H9 (cell line): ENCODE measurements at regions not wholly inside any gene's neighbourhood (a gene's known extent, or its start where the extent isn't known, plus 50 kb on each side); places are given as distances from the start of the nearest gene placed in this dataset.
"Not testable (repeated sequence)": the region's sequence is repeated elsewhere in the genome, so short reads cannot be mapped to it uniquely, and the experiment has no call there.

ENCODE experiments used
- DNase-seq: peaks from one replicate; pipeline ENCODE4 v3.0.0-alpha.2; 2017
- H2AFZ ChIP-seq: one replicate; pipeline ENCODE4 v1.6.1; 2013; ENCODE audit warnings: mild to moderate bottlenecking, low read length, control low read depth, moderate library complexity
- H2AK5ac ChIP-seq: 2 replicates; pipeline ENCODE4 v1.6.1; 2013; ENCODE audit warnings: low read length, control low read depth, mixed read lengths; ENCODE audit not compliant: insufficient read length
- H2BK120ac ChIP-seq: one replicate; pipeline ENCODE4 v1.6.1; 2013; ENCODE audit warnings: low read depth, mild to moderate bottlenecking, low read length, control low read depth, inconsistent platforms; ENCODE audit not compliant: poor library complexity, severe bottlenecking
- H2BK12ac ChIP-seq: 2 replicates; pipeline ENCODE4 v1.6.1; 2013; ENCODE audit warnings: low read length, control low read depth, mixed read lengths, low read depth; ENCODE audit not compliant: insufficient read length
- H2BK15ac ChIP-seq: 2 replicates; pipeline ENCODE4 v1.6.1; 2013; ENCODE audit warnings: low read depth, low read length, control low read depth
- H2BK20ac ChIP-seq: one replicate; pipeline ENCODE4 v1.6.1; 2013; ENCODE audit warnings: low read depth, mild to moderate bottlenecking, low read length, control low read depth, inconsistent platforms; ENCODE audit not compliant: poor library complexity, severe bottlenecking
- H2BK5ac ChIP-seq: 2 replicates; pipeline ENCODE4 v1.6.1; 2013; ENCODE audit warnings: low read length, control low read depth, mixed read lengths; ENCODE audit not compliant: insufficient read length
- H3K14ac ChIP-seq: 2 replicates; pipeline ENCODE4 v1.6.1; 2013; ENCODE audit warnings: low read length, control low read depth; ENCODE audit not compliant: insufficient read depth
- H3K18ac ChIP-seq: 2 replicates; pipeline ENCODE4 v1.6.1; 2013; ENCODE audit warnings: low read depth, mild to moderate bottlenecking, mixed read lengths, low read length, control low read depth; ENCODE audit not compliant: insufficient read length
- H3K23ac ChIP-seq: 2 replicates; pipeline ENCODE4 v1.6.1; 2013; ENCODE audit warnings: low read length, control low read depth, mixed read lengths, low read depth; ENCODE audit not compliant: insufficient read length
- H3K23me2 ChIP-seq: 2 replicates; pipeline ENCODE4 v1.6.1; 2013; ENCODE audit warnings: low read depth, mild to moderate bottlenecking, mixed read lengths, low read length, control low read depth; ENCODE audit not compliant: insufficient read length, poor library complexity, severe bottlenecking
- H3K27ac ChIP-seq: 2 replicates; pipeline ENCODE4 v1.5.1; 2013; ENCODE audit warnings: low read length, control low read depth, mixed read lengths, low read depth; ENCODE audit not compliant: insufficient read length
- H3K27me3 ChIP-seq: 2 replicates; pipeline ENCODE4 v1.6.1; 2013; ENCODE audit warnings: low read length, control low read depth, inconsistent platforms; ENCODE audit not compliant: insufficient read depth
- H3K4ac ChIP-seq: 2 replicates; pipeline ENCODE4 v1.6.1; 2013; ENCODE audit warnings: low read depth, mild to moderate bottlenecking, control low read depth, inconsistent platforms, low read length, moderate library complexity
- H3K4me1 ChIP-seq: 2 replicates; pipeline ENCODE4 v1.6.1; 2013; ENCODE audit warnings: low read length, control low read depth, inconsistent platforms; ENCODE audit not compliant: insufficient read depth
- H3K4me2 ChIP-seq: 2 replicates; pipeline ENCODE4 v1.6.1; 2013; ENCODE audit warnings: low read length, control low read depth, mixed read lengths; ENCODE audit not compliant: insufficient read length, insufficient read depth
- H3K56ac ChIP-seq: 2 replicates; pipeline ENCODE4 v1.6.1; 2013; ENCODE audit warnings: low read depth, mild to moderate bottlenecking, mixed read lengths, low read length, control low read depth; ENCODE audit not compliant: insufficient read length
- H3K79me1 ChIP-seq: 2 replicates; pipeline ENCODE4 v1.6.1; 2013; ENCODE audit warnings: low read depth, mild to moderate bottlenecking, moderate library complexity, low read length, control low read depth, inconsistent platforms; ENCODE audit not compliant: insufficient read depth, poor library complexity, severe bottlenecking
- H3K79me2 ChIP-seq: 2 replicates; pipeline ENCODE4 v1.6.1; 2013; ENCODE audit warnings: low read length, control low read depth, inconsistent platforms; ENCODE audit not compliant: insufficient read depth
- H3K9ac ChIP-seq: 2 replicates; pipeline ENCODE4 v1.6.1; 2013; ENCODE audit warnings: low read length, control low read depth, mixed read lengths; ENCODE audit not compliant: insufficient read length; ENCODE audit errors: extremely low read depth
- H3K9me3 ChIP-seq: one replicate; pipeline ENCODE4 v1.6.1; 2013; ENCODE audit warnings: low read depth, low read length, inconsistent platforms; ENCODE audit not compliant: control insufficient read depth
- H3T11ph ChIP-seq: one replicate; pipeline ENCODE4 v1.6.1; 2013; ENCODE audit warnings: mild to moderate bottlenecking, low read length, control low read depth, inconsistent platforms
- H4K20me1 ChIP-seq: one replicate; pipeline ENCODE4 v1.6.1; 2013; ENCODE audit not compliant: control insufficient read depth, insufficient read length, insufficient read depth
- H4K5ac ChIP-seq: 2 replicates; pipeline ENCODE4 v1.6.1; 2013; ENCODE audit warnings: low read depth, mild to moderate bottlenecking, mixed read lengths, low read length, control low read depth; ENCODE audit not compliant: insufficient read length
- H4K8ac ChIP-seq: replicated peaks from 2 replicates; pipeline ENCODE4 v1.6.1; 2013; ENCODE audit warnings: low read length, control low read depth, mixed read lengths, low read depth; ENCODE audit not compliant: insufficient read length
- H4K91ac ChIP-seq: 2 replicates; pipeline ENCODE4 v1.6.1; 2013; ENCODE audit warnings: low read depth, mild to moderate bottlenecking, moderate library complexity, mixed read lengths, low read length, control low read depth; ENCODE audit not compliant: insufficient read length
- H3K27ac Mint-ChIP-seq, 3 experiments: 2 replicates in 2 of 3; 3 replicates in 1 of 3; pipeline ENCODE4 v1.8.0; 2020 to 2021; ENCODE audit warnings: mixed read lengths in 3 of 3, mild to moderate bottlenecking in 1 of 3, moderate library complexity in 1 of 3
- H3K27me3 Mint-ChIP-seq: 2 replicates; pipeline ENCODE4 v1.8.0; 2021; ENCODE audit warnings: low read depth, mild to moderate bottlenecking, moderate library complexity, mixed read lengths
- H3K36me3 Mint-ChIP-seq, 3 experiments: 2 replicates in 2 of 3; 3 replicates in 1 of 3; pipeline ENCODE4 v1.8.0; 2020 to 2021; ENCODE audit warnings: low read depth in 3 of 3, mixed read lengths in 3 of 3; ENCODE audit not compliant: insufficient read depth in 1 of 3
- H3K4me1 Mint-ChIP-seq, 2 experiments: 2 replicates each; pipeline ENCODE4 v1.8.0; 2020; ENCODE audit warnings: mixed read lengths in 2 of 2
- H3K4me3 Mint-ChIP-seq, 2 experiments: 2 replicates in 1 of 2; 3 replicates in 1 of 2; pipeline ENCODE4 v1.8.0; 2020 to 2021; ENCODE audit warnings: mild to moderate bottlenecking in 2 of 2, mixed read lengths in 2 of 2, moderate library complexity in 1 of 2
- H3K9me3 Mint-ChIP-seq, 2 experiments: 2 replicates in 1 of 2; 3 replicates in 1 of 2; pipeline ENCODE4 v1.8.0; 2020; ENCODE audit warnings: mild to moderate bottlenecking in 2 of 2, mixed read lengths in 2 of 2, moderate library complexity in 1 of 2
- CTCF ChIP-seq: fragments of 200-600 bp; sonication (generic); conservative IDR thresholded peaks from 3 replicates; pipeline ENCODE4 v1.8.0; 2021; ENCODE audit warnings: antibody characterized with exemption, mild to moderate bottlenecking
- WGBS: extraction: QIAGEN DNeasy Blood & Tissue Kit; methylation state at CpG from one replicate; pipeline ENCODE4 v1.1.7; 2013; ENCODE audit warnings: missing lambda C conversion rate, low lambda C conversion rate, mixed read lengths; ENCODE audit not compliant: insufficient read length; ENCODE audit errors: extremely low coverage; 5-methylcytosine and 5-hydroxymethylcytosine counted together

GRCh38 chr3:106309274-106309673, 440.5 kb upstream of the CBLB start:
- no peaks in the 10 kb centered on the region for H3K27me3 ChIP-seq
- no peak overlapping the region for H2BK12ac ChIP-seq
- Mint-ChIP-seq H3K4me3 (no peak overlapping the region), H3K4me1 (peaks cover 18 to 24% of the 10 kb centered on the region in 2 experiments), H3K27ac (peak overlapping the region in 2 of 3 experiments; percentile 94 to 97; a peak in 4 of 7 replicates), H3K27me3 (no peaks in the 10 kb centered on the region), H3K36me3 (peaks cover 0 to 10% (median 5%) of the 10 kb centered on the region in 3 experiments; a peak in 4 of 7 replicates), H3K9me3 (peaks cover 0 to 3% of the 10 kb centered on the region in 2 experiments; a peak in 3 of 5 replicates)
- H3K14ac ChIP-seq, result no peak overlapping the region
- no peak overlapping the region for H3K9ac ChIP-seq
- no peak overlapping the region for H3K27ac ChIP-seq
- no peak overlapping the region for H3K4me2 ChIP-seq
- H3K4me1 ChIP-seq, result no peaks in the 10 kb centered on the region; the same call in 1 of the 2 replicates
- no peak for DNase-seq
- H4K5ac ChIP-seq, result no peak overlapping the region
- no peaks in the 10 kb centered on the region for H3K79me2 ChIP-seq
- no peak overlapping the region for H2BK5ac ChIP-seq
- no CpG with 5 or more reads among the region's 1 CpG for WGBS
- H2BK120ac ChIP-seq, result no peak overlapping the region
- no peak overlapping the region for H3K18ac ChIP-seq
- H3K23ac ChIP-seq, result no peak overlapping the region
- no peak overlapping the region for H2BK20ac ChIP-seq
- no peak overlapping the region for H2BK15ac ChIP-seq
- H2AFZ ChIP-seq, result no peak overlapping the region
- no peaks in the 10 kb centered on the region for H3K9me3 ChIP-seq
- no peak for TF ChIP-seq CTCF
- no peak overlapping the region for H3K56ac ChIP-seq
- no peak overlapping the region for H4K91ac ChIP-seq
- H4K8ac ChIP-seq, result no peak overlapping the region
- H3K23me2 ChIP-seq, result no peaks in the 10 kb centered on the region
- no peak overlapping the region for H2AK5ac ChIP-seq
- H3K4ac ChIP-seq, result no peak overlapping the region
- H3T11ph ChIP-seq, result no peak overlapping the region
- H3K79me1 ChIP-seq, result no peaks in the 10 kb centered on the region
- no peaks in the 10 kb centered on the region for H4K20me1 ChIP-seq

- H2BK15ac ChIP-seq, H3K79me1 ChIP-seq, H3K18ac ChIP-seq, H2AFZ ChIP-seq, H4K20me1 ChIP-seq, H3K23me2 ChIP-seq, H4K91ac ChIP-seq, H4K8ac ChIP-seq, H3K14ac ChIP-seq, H3K27me3 Mint-ChIP-seq, H3T11ph ChIP-seq, H3K9ac ChIP-seq, H3K23ac ChIP-seq, H3K9me3 Mint-ChIP-seq, H3K9me3 ChIP-seq, H2BK5ac ChIP-seq, H2BK120ac ChIP-seq, H4K5ac ChIP-seq, H3K4me1 ChIP-seq, H3K56ac ChIP-seq, H2BK12ac ChIP-seq, H3K79me2 ChIP-seq, H3K4me2 ChIP-seq, H3K27me3 ChIP-seq, DNase-seq, H3K4ac ChIP-seq, H2AK5ac ChIP-seq, H2BK20ac ChIP-seq, H3K27ac ChIP-seq: not testable (repeated sequence)
- Mint-ChIP-seq H3K4me1 (peaks cover 18 to 24% of the 10 kb centered on the region in 2 experiments), H3K4me3 (peak overlapping the region in 1 of 2 experiments; percentile 31; a peak in 2 of 5 replicates), H3K36me3 (peaks cover 0 to 10% (median 5%) of the 10 kb centered on the region in 3 experiments; a peak in 4 of 7 replicates), H3K27ac (peak overlapping the region; percentile 71 to 99 (median 94))
- WGBS, result no CpG with 5 or more reads among the region's 4 CpGs
These were observed 441.0 kb upstream of the CBLB start for GRCh38 chr3:106309798-106310197.
